GM12891 (cell line): ENCODE measurements at regions not wholly inside any gene's neighbourhood (a gene's known extent, or its start where the extent isn't known, plus 50 kb on each side); places are given as distances from the start of the nearest gene placed in this dataset.

Source experiments
- PAX5 ChIP-seq: IDR thresholded peaks from 2 replicates; pipeline ENCODE4 v1.6.1; 2011; ENCODE audit warnings: low read length, moderate library complexity, mild to moderate bottlenecking; ENCODE audit not compliant: insufficient read depth, severe bottlenecking
- POLR2A ChIP-seq: IDR thresholded peaks from 2 replicates; pipeline ENCODE4 v1.6.1; 2011; ENCODE audit warnings: low read depth, low read length, control low read depth

GRCh38 chr20:56839786-56840185 lies 210.7 kb downstream of the TFAP2C start:
- TF ChIP-seq POLR2A (no peak), PAX5 (no peak)
